OCI-LY3 (cell line): ENCODE measurements at regions not wholly inside any gene's neighbourhood (a gene's known extent, or its start where the extent isn't known, plus 50 kb on each side); places are given as distances from the start of the nearest gene placed in this dataset.

Experiments used
- H2AFZ ChIP-seq: fragments of 200-600, 300-600 bp; shearing (Covaris generic); 2 replicates; pipeline ENCODE4 v1.6.0; 2014; ENCODE audit warnings: antibody characterized with exemption, low read depth, low read length
- H3K27ac ChIP-seq: fragments of 200-600, 300-600 bp; sonication (generic); 2 replicates; pipeline ENCODE4 v1.5.1; 2014; ENCODE audit warnings: mild to moderate bottlenecking, low read length, moderate library complexity, mixed read lengths
- H3K27me3 ChIP-seq: fragments of 200-600, 300-600 bp; sonication (generic); 2 replicates; pipeline ENCODE4 v1.6.1; 2014; ENCODE audit warnings: low read depth, low read length, mixed read lengths
- H3K36me3 ChIP-seq: fragments of 200-600, 300-600 bp; sonication (generic); replicated peaks from 2 replicates; pipeline ENCODE3; 2014; ENCODE audit warnings: low read depth, low read length, mixed read lengths
- H3K4me1 ChIP-seq: fragments of 300-600, 200-600 bp; sonication (generic); 2 replicates; pipeline ENCODE4 v1.6.1; 2014; ENCODE audit warnings: low read length, mixed read lengths
- H3K4me2 ChIP-seq: fragments of 200-600, 300-600 bp; sonication (generic); 2 replicates; pipeline ENCODE4 v1.6.1; 2014; ENCODE audit warnings: low read length, mixed read lengths
- H3K4me3 ChIP-seq: fragments of 300-600, 200-600 bp; sonication (generic); 2 replicates; pipeline ENCODE4 v1.5.1; 2014; ENCODE audit warnings: antibody characterized with exemption, mild to moderate bottlenecking, low read length, moderate library complexity
- H3K79me2 ChIP-seq: fragments of 300-600, 200-600 bp; shearing (Covaris generic); 2 replicates; pipeline ENCODE4 v1.6.1; 2014; ENCODE audit warnings: mild to moderate bottlenecking, low read length, mixed read lengths
- H3K9ac ChIP-seq: fragments of 300-600, 200-600 bp; shearing (Covaris generic); 2 replicates; pipeline ENCODE4 v1.6.0; 2014; ENCODE audit warnings: mild to moderate bottlenecking, low read length, moderate library complexity
- H3K9me3 ChIP-seq: fragments of 200-600, 300-600 bp; shearing (Covaris generic); 2 replicates; pipeline ENCODE4 v1.6.1; 2014; ENCODE audit warnings: low read length, mixed read lengths; ENCODE audit not compliant: insufficient read depth
- H4K20me1 ChIP-seq: fragments of 200-600, 300-600 bp; sonication (generic); 2 replicates; pipeline ENCODE4 v1.6.1; 2016; ENCODE audit warnings: low read length, mixed read lengths; ENCODE audit not compliant: insufficient read depth
- EZH2phosphoT487 ChIP-seq: fragments of 200-600 bp; shearing (Covaris generic); IDR thresholded peaks from 2 replicates; pipeline ENCODE4 v1.6.1; 2018; ENCODE audit warnings: antibody characterized with exemption, mixed run types, low read depth
- TF ChIP-seq, protein P1 (sequence below): fragments of 200-600, 300-600 bp; sonication (generic); IDR thresholded peaks from 2 replicates; pipeline ENCODE4 v1.5.1; 2014; ENCODE audit warnings: antibody characterized with exemption, low read length, low read depth

DNA sequence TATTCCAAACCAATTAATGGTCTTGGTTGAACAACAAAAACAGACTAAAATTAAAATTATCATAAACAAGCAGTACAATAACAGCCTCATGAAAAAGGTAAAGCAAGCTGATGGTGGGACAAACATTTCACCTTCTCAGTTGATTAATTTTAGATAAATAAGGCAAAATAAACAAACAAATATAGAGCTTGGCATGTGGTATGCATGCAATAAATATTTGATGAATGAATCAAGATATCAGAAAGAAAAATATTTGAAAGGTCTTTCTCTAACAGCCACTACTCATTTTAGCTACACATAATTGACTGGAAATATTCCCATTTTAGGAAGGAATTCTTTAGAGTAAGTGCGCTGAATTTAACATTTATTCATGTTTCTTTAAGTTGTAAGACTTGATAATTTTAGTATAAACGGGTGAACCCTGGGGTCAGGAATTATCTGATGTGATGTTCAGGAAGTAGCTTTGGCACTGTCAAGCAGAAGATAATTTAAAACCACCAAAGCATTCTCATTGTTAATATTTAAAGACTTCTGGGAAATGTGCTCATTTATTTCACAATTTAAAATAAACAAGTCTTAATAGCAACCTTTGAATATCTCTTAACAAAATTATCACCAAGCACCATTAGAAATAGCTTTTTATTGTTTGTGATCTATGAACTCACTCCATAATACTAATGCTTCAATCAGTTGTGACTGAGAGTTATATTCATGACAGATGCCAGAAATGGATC is 372.3 kb upstream of the TGFBR2 start:
- no peaks in the 10 kb centered on the region for H3K36me3 ChIP-seq
- H3K27me3 ChIP-seq = no peaks in the 10 kb centered on the region
- no peaks in the 10 kb centered on the region for H4K20me1 ChIP-seq
- no peak overlapping the region for H3K27ac ChIP-seq
- no peaks in the 10 kb centered on the region for H3K4me1 ChIP-seq
- no peaks in the 10 kb centered on the region for H3K9me3 ChIP-seq
- no peak overlapping the region for H3K4me2 ChIP-seq
- no peaks in the 10 kb centered on the region for H3K79me2 ChIP-seq
- H3K4me3 ChIP-seq = no peak overlapping the region
- no peak overlapping the region for H3K9ac ChIP-seq
- no peak for TF ChIP-seq EZH2phosphoT487
- TF ChIP-seq, protein P1, sequence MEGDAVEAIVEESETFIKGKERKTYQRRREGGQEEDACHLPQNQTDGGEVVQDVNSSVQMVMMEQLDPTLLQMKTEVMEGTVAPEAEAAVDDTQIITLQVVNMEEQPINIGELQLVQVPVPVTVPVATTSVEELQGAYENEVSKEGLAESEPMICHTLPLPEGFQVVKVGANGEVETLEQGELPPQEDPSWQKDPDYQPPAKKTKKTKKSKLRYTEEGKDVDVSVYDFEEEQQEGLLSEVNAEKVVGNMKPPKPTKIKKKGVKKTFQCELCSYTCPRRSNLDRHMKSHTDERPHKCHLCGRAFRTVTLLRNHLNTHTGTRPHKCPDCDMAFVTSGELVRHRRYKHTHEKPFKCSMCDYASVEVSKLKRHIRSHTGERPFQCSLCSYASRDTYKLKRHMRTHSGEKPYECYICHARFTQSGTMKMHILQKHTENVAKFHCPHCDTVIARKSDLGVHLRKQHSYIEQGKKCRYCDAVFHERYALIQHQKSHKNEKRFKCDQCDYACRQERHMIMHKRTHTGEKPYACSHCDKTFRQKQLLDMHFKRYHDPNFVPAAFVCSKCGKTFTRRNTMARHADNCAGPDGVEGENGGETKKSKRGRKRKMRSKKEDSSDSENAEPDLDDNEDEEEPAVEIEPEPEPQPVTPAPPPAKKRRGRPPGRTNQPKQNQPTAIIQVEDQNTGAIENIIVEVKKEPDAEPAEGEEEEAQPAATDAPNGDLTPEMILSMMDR = no peak
- no peak overlapping the region for H2AFZ ChIP-seq

DNA sequence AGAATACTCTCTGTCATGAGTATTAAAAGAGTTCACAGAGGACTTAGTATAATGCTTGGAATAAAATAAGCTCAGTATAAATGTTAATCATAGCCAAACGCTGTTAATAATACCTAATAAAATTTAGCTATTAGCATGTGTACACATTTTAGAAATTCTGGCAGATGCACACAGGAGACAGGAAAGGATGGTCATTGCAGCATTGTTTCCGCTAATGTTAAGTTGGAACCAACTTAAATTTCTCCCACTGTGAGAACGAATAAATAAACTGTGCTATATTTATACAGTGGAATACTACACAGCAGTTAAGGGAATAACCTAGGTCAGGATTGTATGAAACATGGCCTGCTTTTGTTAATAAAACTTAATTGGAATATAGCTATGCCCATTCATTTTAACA is 370.4 kb upstream of the TGFBR2 start:
- H3K36me3 ChIP-seq = no peaks in the 10 kb centered on the region
- H4K20me1 ChIP-seq = no peaks in the 10 kb centered on the region
- no peaks in the 10 kb centered on the region for H3K79me2 ChIP-seq
- no peak for TF ChIP-seq EZH2phosphoT487
- no peaks in the 10 kb centered on the region for H3K9me3 ChIP-seq
- H2AFZ ChIP-seq = no peak overlapping the region
- H3K4me1 ChIP-seq = no peaks in the 10 kb centered on the region
- H3K4me2 ChIP-seq = no peak overlapping the region
- H3K27me3 ChIP-seq = no peaks in the 10 kb centered on the region
- H3K4me3 ChIP-seq = no peak overlapping the region
- no peak overlapping the region for H3K27ac ChIP-seq
- no peak overlapping the region for H3K9ac ChIP-seq

DNA sequence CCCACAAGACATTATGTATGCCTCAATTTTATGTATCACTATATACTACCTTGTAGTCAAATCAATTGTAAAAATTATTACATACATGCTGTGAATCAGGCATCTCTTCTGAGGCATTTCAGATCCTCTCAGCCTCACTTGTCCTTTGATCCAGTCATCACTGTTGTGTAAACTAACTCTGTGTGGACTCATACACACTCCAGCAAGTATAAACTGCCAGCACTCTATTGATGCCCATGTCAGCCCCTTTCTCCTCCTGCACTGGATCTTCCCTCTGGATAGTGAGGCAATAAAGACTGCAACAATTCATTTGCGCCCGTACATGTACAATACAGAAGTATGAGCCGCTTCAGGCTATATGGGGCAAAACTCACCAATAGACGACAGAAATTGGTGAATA is 364.7 kb upstream of the TGFBR2 start:
- no peaks in the 10 kb centered on the region for H3K79me2 ChIP-seq
- H3K27me3 ChIP-seq = no peaks in the 10 kb centered on the region
- no peaks in the 10 kb centered on the region for H3K9me3 ChIP-seq
- H3K4me2 ChIP-seq = no peak overlapping the region
- no peaks in the 10 kb centered on the region for H3K36me3 ChIP-seq
- no peak overlapping the region for H3K27ac ChIP-seq
- H3K4me3 ChIP-seq = no peak overlapping the region
- H3K4me1 ChIP-seq = no peaks in the 10 kb centered on the region
- no peaks in the 10 kb centered on the region for H4K20me1 ChIP-seq
- no peak overlapping the region for H3K9ac ChIP-seq
- no peak overlapping the region for H2AFZ ChIP-seq
- TF ChIP-seq EZH2phosphoT487 = no peak
- TF ChIP-seq, protein P1 = no peak

DNA sequence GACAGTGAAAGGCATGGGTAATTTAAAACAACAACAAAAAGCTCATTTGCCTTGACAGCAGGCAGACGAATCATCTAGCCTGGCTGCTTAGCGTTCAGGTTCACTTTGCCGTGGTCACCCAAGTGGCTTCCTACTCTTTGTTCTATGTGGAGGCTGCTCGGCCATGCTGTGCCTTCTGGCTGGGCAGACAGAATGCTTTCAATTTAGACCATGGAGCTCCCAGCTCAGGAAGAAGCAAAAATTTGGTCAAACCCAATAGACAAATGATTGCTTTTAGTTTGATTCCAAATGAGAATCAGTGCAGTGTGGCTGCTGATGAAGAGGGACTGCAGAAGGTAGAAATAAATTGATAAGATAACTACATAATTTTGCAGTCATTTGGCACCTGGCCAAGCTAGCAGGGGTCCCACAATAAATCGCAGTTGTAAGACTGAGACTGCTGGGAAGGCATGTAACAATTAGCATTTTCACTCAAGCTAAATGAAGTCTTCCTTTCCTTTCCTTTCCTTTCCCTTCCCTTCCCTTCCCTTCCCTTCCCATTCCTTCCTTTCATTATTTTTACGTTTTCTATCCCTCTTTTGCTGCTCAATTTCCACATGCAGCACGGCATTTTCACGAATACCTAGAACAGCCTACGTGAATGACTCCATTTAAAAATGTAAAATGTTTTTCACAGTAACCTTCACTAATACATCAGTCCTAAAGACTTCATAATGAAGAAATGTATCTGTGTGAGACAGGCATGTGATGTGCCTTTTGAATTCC is 360.4 kb upstream of the TGFBR2 start:
- H2AFZ ChIP-seq = no peak overlapping the region
- no peaks in the 10 kb centered on the region for H3K27me3 ChIP-seq
- no peak overlapping the region for H3K4me2 ChIP-seq
- no peak overlapping the region for H3K9ac ChIP-seq
- TF ChIP-seq, protein P1 = no peak
- no peak for TF ChIP-seq EZH2phosphoT487
- H4K20me1 ChIP-seq = no peaks in the 10 kb centered on the region
- H3K4me3 ChIP-seq = no peak overlapping the region
- H3K4me1 ChIP-seq = peaks cover 8% of the 10 kb centered on the region
- no peaks in the 10 kb centered on the region for H3K9me3 ChIP-seq
- H3K36me3 ChIP-seq = no peaks in the 10 kb centered on the region
- H3K79me2 ChIP-seq = no peaks in the 10 kb centered on the region
- no peak overlapping the region for H3K27ac ChIP-seq
